Activated effector memory CD4-positive, alpha-beta T cell treated with Interleukin-2 at 50 U/mL for 16 hours (primary cell): ENCODE measurements at regions not wholly inside any gene's neighbourhood (a gene's known extent, or its start where the extent isn't known, plus 50 kb on each side); places are given as distances from the start of the nearest gene placed in this dataset.
"Not testable (repeated sequence)": the region's sequence is repeated elsewhere in the genome, so short reads cannot be mapped to it uniquely, and the experiment has no call there.

ENCODE experiments used
- DNase-seq: peaks from one replicate; pipeline ENCODE4 v3.0.0-alpha.2; 2020

DNA sequence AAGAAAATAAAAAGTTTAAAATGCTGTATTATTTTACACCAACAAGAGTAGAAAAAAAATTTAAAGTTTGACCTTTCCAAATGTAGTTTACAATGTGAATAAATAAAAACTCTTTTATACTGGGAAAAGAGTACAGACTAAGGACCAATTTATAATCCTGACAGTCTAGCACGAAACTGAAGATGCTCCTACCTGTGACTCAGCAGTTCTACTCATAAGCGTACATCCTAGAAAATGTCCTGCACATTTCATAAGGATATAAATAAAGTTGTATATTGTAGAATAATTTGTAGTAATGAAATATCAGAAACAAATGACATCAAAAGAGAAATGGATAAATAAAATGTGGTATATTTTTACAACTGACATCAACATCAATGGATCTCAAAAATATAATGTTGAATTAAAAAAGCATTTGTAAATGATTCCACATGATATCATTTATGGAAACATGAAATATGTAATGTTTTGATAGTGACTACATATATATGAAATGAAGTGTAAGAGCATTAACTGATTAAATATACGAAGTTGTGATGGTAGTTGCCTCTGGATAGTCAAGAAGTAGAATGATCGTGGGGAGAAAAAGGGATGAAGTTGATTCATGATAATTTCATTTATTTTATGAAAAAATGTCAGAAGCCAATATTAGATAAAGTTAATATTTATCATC, 161.3 kb upstream of the CBLB start:
- no peak for DNase-seq

DNA sequence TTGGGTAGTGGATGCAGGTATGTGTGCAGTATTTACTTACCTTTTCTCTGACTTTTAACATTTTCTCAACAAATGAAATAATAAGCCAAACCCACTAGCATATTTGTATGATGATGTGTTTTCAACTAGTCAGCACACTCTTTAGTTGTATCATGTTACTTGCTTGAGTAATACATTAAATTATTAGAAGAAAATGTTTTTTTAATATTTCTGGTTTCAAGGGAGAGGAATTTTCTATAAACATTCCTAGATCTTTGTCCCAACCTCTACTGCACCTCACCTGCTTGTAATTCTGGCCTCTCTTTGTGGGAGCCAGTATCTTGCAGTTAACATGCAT, 161.8 kb upstream of the CBLB start:
- DNase-seq: no peak

DNA sequence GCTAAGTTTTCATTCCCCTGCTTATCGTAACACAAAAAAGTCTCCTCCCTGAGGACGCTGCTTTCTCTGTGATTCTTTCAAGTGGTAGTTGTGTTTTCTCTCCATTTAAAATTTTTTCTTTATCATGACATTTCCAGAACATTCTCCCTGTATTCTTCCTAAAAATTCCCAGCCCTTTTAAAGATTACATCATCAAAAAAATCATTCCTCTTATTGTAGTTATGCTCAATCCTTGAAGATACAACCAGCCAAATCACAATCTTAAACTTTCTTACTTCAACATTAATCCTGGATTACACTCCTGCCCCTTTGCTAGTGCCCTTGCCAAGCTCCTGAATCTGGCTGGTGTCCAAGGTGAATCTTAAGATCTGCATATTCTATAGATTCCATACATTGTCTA, 163.7 kb upstream of the CBLB start:
- DNase-seq: no peak

DNA sequence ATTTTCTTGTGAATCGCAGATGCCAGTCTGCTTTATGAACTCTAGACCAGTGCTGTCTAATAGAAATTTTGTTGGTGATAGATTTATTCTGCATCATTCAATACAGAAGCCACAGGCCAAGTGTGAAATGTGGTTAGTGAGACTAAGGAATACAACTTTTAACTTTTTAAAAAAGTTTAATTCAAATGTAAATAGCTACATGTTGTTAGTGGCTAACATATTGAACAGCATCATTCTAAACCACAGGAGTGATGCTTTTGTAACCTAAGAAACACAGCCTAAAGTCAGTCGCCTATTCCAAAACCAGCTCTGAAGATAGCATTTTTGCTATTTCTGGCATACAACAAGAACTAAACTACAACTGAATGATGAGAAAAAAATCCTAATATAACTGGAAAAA, 164.8 kb upstream of the CBLB start:
- no peak for DNase-seq

DNA sequence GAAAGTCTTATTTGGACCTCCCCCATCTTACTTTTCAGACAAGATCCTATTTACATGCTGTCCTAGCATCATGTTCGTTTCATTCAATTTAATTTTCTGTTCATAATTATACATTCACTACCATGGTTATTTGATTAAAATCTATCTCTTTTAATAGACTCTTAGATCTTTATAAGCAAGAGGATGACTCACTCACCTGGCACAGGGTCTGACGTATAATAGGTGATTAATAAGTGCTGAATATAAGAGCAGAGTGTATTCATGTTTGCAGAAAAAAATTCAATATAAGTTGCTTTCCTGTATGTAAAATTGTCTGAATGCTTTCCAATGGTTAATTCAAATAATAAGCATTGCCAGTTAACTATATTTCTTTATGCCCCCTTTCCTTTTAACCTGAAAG, 165.5 kb upstream of the CBLB start:
- DNase-seq: no peak

DNA sequence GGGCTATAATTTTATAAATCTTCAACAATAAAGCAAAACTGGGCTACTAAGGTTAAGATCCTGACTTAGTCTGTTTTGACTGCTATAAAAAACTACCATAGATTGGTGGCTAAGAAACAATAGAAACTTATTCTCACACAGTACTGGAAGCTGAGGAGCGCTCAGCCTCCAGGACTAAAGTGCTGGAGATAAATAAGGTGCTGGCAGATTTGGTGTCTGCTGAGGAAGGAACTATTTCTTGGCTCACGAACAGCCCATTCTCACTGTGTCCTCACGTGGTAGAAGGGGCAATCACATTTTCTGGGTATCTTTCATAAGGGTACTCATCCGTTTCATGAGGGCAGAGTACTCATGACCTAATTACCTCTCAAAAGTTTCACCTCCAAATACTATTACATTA, 166.8 kb upstream of the CBLB start:
- no peak for DNase-seq

DNA sequence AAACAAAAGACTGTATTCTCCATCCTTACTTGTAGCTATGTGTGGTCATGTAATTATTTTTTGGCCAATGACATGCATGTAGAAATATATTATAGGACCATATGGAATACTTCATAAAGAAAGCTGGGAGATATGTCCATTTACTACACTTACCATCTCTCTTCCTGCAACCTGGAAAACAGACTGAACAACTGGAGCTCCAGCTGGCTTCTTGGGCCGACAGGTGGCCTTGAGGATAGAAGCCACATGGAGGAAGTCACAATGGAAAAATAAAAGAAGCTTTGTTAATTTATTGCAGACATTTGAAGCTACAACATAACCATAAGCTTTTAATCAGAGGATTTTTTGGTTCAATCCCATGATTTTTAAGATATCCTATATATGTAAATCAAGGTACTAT, 167.9 kb upstream of the CBLB start:
- no peak for DNase-seq

DNA sequence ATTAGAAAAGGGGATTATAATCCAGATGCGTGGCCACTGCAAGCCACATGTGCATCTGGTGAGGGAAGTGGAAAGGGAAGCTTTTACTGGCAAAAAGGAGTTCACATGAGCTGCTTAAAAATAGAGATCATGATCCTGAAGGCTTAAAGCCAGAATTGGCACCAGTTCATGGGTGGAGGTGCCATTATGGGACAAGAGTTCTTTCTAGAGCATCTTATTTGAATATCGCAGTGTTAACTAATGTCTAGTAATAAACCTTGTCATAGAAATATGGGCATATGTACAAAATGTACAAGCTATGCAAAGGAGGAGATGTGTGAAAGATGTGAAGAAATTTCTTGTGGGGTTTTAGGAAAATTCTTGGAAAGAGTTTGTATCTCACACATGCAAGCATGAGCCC, 178.4 kb upstream of the CBLB start:
- DNase-seq: no peak

DNA sequence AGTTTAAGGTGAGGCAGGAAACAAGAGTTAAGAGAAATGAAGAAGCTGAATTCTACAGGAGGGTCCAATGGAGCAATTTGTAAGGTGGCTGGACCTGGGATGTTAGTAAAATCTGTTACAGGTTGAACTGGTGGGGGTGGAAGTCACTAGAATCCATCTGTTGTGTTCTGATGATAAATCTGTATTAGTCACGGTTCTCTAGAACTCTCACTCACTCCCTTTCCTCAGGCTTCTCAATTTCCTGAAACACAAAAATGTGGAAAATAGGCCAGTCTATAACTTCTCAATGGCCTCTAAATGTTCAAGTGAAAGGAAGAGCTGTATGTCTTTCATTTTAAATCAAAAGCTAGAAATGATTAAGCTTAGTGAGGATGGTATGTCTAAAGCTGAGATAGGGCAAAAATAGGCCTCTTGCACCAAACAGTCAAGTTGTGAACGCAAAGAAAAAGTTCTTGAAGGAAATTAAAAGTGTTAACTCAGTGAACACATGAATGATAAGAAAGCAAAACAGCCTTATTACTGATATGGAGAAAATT, 180.2 kb upstream of the CBLB start:
- no peak for DNase-seq

DNA sequence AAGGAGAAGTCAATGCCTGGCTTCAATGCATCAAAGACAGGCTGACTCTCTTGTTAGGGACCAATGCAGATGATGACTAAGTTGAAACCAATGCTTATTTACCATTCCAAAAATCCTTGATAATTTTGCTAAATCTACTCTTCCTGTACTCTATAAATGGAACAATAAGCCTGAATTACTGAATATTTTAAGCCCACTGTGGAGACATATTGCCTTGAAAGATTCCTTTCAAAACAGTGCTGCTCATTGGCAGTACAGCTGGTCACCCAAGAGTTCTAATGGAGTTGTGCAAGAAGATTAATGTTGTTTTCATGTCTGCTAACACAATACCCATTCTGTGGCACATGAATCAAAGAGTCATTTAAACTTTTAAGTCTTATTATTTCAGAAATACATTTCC, 181.0 kb upstream of the CBLB start:
- no peak for DNase-seq

DNA sequence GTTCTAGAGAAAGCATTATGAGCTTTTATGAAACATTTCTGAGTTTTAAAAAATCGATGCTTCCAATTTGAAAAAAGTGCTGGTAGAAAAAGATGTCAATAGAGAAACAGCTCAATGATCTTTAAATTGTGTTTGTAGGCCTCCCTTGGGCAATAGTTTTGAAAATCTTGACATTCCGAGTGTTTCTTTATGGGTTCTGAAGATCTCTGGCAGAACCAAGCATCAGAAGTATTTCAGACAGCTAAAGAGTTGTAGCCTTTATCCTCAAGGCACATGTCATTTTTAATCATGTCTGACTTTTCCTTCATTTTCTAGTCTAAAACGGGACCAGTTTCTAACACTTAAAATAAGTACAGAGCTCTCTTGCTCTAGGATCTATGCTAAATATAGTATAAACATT, 188.1 kb upstream of the CBLB start:
- no peak for DNase-seq

DNA sequence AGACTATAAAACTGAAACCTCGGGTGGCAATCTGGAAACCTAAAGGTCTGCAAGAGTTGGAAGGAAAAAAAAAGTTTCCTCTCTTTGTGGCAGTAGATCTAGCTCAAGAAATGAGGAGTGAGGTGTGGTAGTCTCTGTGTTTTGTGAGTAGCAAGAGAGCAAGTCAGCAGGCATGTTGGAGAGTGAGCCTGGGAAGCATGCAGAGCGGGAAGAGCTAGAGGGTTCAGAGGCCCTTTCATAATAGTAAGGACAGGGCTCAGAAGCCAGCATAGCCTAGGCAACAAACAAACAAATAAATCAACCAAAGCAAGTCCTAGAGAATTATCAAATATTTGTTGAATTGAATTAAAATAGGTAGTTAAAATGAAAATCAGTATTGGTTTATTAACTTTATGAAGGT, 189.7 kb upstream of the CBLB start:
- no peak for DNase-seq

DNA sequence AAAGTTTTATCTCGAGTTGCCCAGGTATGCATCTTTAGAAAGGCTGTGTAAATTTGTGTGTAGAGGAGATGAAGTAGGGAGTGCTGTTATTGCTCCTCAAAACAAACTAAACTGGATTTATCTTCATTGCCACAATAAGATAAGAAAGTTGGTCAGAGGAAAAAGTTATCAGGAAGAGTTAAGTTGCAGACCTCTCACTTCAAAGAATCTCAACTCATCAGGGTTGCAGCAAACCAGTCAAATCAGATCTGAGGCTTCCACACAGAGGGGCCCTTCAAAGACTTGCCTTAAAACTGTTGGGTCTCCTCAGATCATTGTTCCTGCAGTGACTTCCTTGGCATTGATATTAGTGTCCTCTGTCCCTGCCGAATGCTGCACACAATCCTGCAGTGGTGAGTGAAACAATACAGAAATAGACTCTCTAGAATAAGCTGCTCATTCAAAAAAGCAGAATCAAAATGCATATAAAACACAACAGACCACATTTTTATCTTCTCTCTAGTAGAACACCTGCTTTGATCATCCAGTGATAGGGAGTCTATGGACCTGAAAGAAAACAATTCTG, 191.2 kb upstream of the CBLB start:
- no peak for DNase-seq

DNA sequence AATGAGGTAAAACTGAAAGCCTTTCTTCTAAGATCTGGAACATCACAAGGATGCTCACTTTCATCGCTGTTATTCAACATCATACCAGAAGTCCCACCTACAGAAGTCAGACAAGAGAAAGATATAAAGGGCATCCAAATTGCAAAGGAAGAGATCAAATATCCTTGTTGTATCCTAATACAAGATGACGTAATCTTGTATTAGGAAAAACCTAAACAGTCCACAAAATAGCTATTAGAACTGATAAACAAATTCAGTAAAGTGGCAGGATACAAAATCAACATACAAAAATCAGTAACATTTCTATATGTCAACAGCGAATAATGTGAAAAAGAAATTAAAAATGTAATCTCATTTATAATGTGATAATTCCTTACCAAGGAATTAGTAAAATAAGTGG, 195.1 kb upstream of the CBLB start:
- no peak for DNase-seq

DNA sequence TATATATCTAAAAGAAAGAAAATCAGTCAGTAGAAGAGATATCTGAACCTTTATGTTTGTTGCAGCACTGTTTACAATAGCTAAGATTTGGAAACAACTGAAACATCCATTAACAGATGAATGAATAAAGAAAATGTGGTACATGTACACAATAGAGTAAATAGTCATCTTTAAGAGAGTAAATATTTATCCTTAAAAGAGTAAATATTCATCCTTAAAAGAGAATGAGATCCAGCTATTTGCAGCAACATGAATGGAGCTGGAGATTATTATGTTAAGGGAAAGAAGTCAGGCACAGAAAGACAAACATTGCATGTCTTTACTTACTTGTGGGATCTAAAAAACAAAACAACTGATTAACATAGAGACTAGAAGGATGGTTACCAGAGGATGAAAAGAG, 197.0 kb upstream of the CBLB start:
- no peak for DNase-seq

DNA sequence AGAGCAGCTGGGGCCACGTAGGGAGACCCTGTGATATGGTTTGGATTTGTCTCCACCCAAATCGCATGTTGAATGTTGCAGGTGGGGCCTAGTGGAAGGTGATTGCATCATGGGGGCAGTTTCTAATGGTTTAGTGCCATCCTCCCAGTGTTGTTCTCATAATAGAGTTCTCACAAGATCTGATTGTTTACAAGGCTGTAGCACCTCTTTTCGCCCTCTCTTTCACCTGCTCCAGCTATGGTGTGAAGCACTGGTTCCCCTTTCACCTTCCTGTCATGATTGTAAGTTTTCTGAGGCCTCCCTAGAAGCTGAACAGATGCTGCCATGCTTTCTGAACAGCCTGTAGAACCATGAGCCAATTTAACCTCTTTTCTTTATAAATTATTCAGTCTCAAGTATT, 198.9 kb upstream of the CBLB start:
- no peak for DNase-seq

DNA sequence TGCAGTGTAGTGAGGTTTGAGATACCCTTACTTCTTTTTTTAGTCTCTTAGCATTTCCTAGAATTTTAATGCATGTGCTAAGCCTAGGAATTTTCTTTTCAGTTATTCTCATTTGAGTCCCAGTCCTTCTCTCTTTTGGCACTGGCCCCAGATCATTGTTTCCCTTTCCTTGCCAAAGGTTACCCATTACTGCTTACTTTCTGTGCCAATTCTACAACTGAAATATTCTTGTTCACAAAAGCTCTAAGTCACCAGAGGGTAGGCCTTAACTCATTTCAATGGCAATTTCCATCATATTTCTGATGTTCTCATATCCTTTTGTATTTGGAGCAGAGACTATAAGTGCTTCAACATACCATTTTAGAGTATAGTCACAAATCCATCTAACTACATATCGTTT, 199.6 kb upstream of the CBLB start:
- DNase-seq: no peak

DNA sequence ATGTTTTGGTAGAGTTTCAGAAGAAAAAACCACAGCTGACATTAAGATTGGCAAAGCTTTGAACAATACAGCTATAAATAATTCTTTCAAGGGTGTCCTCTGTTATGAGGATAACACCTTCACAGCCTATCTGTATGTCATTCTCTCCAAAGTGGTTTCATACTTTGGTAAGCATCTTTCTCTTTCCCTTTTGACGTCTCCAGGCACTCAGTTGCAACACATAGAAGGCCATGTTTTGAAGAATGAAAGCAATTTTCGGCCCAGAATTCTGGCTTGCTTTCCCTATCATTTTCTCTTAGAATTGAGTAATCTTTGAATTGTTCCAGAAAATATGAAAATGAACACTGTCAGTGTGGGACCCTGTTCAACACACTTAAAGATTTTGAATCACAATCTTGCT, 200.0 kb upstream of the CBLB start:
- DNase-seq: no peak

DNA sequence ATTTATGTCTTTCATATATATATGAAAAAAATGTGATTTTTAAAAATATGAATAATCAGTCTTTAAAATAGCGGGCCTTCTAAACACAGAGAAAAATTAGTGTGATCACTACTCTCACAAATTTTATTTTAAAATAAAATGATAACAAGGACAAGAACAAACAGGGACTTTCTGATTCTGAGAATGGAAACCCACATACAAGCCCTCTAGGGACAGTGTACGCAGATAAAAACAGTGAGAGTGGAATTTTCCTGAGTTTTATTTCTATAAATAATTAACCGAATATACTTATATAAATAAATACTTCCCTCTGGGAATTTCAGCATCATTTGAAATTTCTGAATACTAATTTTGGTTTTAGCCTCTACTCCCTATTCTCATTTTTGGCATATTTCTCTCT, 201.4 kb upstream of the CBLB start:
- DNase-seq: no peak

DNA sequence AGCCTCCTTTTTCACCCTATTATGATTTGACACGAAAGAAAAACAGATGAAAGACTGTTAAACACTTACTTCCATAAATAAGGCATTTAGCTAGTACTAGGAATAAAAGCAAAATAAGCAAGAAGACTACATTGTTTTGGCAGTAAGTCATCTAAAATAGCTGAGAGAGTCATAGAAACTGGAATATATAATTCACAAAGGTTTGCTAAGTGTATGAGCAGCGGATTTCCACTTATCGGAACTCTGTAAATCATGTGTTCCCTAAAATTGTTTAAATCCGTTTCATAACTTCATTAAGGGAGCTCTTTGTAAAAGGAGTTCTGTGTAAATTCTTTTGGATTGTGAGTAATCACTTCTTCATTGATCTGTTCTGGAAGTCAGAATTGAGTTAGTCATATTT, 202.5 kb upstream of the CBLB start:
- no peak for DNase-seq

DNA sequence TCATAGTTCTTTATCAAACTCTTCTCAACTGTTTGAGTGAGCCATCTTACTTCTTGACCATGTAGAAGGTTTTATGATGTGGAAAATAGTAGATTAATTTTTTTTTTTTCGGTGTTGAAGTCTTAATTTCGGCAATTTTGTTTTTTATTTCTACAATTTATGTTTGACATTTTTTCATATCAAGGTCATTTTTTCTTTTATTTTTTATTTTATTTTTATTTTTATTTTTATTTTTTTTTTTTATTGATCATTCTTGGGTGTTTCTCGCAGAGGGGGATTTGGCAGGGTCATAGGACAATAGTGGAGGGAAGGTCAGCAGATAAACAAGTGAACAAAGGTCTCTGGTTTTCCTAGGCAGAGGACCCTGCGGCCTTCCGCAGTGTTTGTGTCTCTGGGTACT, 203.8 kb upstream of the CBLB start:
- DNase-seq: not testable (repeated sequence)

DNA sequence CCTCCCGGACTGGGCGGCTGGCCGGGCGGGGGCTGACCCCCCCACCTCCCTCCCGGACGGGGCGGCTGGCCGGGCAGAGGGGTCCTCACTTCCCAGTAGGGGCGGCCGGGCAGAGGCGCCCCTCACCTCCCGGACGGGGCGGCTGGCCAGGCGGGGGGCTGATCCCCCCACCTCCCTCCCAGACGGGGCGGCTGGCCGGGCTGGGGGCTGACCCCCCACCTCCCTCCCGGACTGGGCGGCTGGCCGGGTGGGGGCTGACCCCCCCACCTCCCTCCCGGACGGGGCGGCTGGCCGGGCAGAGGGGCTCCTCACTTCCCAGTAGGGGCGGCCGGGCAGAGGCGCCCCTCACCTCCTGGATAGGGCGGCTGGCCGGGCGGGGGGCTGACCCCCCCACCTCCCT, 205.0 kb upstream of the CBLB start:
- not testable (repeated sequence) for DNase-seq

DNA sequence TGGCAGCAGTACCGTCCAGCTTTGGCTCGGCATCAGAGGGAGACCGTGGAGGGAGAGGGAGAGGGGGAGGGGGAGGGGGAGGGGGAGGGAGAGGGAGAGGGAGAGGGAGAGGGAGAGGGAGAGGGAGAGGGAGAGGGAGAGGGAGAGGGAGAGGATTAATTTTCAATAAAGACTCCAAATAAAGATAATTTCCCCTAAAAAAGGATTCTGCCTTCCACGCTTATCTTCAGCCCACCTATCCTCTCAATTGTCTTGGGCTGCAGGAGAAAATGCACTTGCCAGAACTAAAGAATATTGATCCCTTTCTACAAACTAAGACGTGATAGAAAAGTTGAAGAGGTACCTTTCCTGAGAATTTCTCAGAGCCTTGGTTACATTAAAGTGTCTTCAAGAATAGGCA, 206.9 kb upstream of the CBLB start:
- not testable (repeated sequence) for DNase-seq

DNA sequence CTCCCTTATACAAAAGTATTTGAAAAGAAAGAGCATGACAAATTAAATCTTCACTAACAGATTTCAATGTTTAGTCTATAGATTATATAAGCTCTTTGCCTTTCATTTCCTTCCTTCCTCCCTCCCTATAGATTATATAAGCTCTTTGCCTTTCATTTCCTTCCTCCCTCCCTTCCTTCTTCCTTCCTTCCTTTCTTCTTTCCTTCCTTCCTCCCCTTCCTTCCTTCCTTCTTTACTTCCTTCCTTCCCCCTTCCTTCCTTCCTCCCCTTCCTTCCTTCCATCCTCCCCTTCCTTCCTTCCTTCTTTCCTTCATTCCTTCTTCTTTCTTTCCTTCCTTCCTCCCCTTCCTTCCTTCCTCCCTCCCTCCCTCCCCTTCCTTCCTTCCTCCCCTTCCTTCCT, 209.8 kb upstream of the CBLB start:
- DNase-seq: no peak

DNA sequence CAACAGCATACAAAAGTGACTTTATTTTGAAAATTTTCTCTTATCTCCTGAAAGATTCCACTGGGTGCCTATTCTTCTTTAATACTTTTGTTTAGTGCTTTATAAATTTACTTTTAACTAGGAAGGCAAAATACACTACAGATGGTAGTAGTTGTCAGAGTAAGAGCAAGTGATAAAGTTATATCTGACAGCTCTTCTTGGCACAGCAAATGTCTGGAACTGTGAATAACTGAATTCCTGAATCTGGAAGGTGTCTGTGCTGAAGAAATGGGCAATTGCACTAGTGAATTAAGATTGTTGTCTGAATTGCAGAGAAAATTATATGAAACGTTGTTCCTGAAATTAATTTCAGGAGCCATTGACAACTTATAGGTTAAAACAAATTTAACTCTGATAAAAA, 213.8 kb upstream of the CBLB start:
- DNase-seq: no peak
